NOMO-1 (cell line): ENCODE measurements at regions not wholly inside any gene's neighbourhood (a gene's known extent, or its start where the extent isn't known, plus 50 kb on each side); places are given as distances from the start of the nearest gene placed in this dataset.

ENCODE experiments used
- DNase-seq, 2 experiments: peaks; one replicate each; lab custom pipeline; 2025; ENCODE audit not compliant: unreplicated experiment in 2 of 2; lab: John Stamatoyannopoulos, UW

DNA sequence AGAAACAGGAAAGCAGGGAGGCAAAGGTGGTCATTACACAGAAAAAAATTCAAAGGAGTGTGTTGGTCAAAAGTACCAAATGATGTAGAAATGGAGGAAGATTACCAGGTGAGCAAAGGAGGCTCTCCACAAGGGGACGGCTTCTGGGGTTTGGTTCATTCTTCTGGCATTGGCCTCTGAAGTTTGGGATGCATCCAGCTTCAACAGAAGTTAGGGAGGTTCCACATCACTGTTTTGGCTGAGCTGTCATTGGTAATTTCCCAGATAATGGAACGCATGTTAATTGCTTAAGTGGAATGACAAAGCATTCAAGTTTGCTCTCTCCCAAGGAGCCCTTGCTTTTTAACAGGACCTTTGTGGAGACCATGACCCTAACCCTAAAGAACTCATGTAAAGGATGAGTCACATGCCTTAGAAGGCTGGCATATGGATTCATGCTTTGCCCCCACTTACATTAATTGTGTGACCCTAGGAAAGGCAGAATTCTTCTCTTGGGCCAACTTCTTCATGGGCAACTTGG lies 398.6 kb downstream of the GPAM start:
- DNase-seq, result no peak

DNA sequence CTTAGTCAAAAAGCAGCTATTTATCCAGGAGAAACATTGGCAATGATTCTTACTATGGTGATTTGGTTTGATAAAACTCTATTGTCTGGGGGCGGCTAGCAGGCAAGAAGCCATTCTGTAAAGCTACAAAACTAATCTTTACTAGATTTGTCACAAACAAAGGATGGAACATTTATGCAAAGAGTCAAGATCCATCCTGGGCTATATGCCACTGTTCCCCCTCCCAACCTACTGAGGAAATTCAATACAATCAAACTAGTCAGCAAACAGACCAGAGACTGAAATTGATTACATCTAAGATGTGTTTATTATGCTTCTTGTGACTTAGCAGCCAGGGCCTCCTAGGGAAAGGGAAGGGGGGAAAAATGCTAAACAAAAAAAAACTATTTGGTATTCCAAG lies 397.6 kb downstream of the GPAM start:
- DNase-seq, result no peak

DNA sequence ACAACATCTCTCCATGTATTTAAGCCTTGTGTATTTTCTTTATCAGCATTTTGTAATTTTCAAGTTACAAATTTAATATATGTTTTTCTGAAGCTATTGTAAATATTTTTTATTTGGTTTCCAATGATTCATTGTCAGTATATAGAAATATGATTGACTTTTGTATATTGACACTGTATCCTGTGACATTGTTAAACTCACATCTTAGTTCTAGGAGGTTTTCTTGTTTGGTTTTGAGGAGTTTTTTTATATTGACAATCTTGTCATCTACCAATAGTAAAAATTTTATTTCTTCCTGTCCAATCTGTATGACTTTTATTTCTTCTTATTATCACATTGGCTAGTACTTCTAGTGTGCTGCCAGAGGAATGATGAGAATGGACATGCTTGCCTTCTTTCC lies 393.7 kb downstream of the GPAM start:
- DNase-seq, result no peak

DNA sequence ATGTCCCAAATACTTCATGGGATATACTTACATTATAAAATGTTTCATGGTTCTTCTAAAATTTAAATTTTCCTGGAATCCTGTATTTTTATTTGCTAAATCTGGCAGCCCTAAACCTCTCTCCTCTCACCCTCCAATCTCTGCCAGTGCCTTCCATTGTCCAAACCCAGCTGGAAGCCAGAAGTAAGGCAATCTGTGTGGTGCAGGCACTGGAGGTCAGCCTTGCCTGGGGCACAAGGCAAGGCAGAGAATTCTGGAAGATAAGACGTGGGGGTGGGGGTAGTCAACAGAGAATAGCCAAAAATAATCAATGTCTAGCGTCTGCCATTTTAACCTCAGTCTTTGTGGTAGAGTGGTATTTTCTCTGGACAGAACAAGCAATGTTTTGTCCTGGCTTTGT lies 381.7 kb downstream of the GPAM start:
- no peak for DNase-seq

DNA sequence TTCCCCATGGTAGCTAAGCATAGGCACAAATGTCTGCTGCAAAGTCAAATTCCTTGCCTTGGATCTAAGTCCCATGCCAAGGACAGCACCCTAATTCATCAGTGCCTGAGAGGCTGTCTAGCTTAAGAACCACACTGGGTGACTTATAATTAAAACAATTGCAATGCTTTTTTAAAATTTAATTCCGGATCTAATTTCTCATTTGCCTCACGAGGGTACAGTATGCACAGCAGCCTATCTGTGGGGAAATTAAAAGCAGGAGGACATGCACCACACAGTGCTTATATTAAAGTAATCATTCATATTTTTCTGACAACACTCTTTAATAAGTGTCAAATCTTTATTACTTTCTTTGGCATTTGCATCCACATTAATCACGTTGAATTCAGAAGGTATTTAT lies 378.8 kb downstream of the GPAM start:
- DNase-seq, result no peak

DNA sequence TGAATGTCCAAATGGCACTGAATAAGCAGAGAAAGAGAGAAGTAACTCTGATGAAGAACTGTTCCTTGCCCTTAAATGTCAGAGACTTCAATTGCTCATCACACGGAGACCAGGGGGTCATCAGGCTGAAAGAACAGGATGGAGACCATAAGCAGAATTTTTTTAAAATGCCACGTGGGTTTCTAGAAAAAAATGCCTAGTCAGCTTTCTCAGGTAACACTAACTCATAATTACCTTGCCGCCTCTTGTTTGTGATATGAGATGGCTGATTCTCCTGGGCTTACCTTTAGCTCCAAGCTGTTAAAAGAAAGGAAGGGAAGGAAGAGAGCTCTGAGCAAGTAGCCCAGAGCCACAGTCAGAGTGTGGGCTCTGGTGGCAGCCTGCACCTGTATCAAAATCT lies 372.0 kb downstream of the GPAM start:
- DNase-seq, result no peak

DNA sequence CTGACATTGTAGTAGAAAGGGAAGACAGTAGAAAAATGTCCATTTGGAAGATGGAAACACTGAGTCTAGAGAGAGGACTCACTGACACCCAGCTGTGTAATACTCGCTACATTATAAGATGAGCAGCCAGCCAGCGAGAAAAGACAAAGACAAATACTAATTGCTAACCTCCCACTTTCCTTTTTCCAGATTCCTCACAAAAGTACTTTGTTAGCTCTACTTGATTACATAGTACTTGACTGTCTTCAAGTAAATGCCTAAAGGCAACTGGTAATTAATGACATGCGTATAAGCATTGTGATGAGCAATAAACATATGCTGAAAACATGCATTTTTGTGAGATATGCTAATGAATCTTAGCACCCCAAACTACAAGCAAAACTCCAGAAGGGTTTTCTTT lies 363.1 kb downstream of the GPAM start:
- DNase-seq, result no peak

DNA sequence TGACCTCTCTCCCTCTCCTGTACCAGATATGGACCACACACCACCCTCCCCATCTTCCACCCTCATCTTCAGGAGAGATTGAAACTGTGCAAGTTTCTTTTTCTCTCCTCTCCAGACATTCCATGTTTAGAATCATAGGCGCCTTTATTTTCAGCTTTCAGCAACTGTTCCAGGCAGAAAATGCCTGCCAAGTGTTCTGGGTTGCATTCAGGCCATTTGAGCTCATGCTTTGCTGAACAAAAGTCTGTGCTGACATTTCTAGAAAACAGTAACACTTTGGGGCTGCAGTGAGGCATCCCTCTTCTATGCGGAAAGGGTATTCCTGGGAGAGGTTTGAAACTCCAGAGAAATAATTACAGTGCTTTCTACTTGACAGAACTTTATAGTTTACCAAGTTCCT lies 361.7 kb downstream of the GPAM start:
- no peak for DNase-seq

DNA sequence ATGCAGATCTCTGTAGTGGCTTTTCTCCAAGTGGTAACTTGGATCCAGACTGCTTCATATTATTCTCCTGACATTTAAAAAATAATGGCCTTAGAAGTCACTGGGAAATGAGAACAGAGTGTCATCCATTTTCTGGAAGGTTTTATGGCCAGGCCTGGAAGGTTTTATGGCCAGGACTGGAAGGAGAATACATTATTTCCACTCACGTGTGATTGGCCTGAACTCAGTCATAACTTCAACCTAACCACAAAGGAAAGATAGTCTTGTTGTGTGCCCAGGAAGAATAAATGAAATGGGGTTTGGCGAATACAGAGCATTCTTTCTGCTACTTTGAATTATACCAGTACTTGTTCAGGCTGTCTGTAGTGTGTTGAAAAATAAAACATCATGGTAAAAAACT lies 360.9 kb downstream of the GPAM start:
- DNase-seq, result no peak

DNA sequence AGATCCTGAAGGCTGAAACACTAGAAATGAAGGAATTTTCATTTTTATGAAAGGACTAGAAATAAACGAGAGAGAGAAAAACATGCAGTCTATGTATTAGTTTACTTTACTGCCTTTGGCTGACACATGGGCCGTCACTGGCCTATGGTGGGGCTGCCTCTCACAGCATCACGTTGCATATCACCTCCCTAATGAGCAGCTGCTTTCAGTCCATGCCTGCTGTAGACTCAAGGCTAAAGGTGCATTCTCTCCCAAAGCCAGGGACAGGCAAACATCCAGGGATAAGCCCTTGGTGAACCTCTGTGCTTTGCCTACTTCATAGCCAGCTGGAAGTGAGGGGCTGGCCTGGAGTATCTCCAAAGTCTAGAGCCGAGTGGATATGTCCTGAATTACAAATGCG lies 359.4 kb downstream of the GPAM start:
- DNase-seq, result no peak

DNA sequence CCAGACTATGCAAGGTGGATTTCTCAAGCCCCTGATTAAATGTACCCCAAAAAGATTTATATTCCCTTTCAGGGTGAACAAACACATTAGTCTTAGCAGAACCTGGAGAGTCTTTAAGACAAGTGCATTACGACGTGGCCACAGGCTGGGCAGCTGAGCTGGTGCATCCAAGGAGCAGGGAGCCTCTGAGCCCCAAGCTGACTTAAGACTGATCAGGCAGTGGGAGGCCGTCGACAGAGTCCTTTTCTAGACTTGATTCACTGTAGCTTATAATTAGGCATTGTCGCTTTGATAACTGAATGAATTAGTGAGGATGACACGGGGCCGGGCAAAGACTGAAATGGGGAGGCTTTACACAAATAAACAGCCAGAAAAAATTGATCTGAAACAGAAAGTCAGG lies 353.2 kb downstream of the GPAM start:
- DNase-seq, result no peak

DNA sequence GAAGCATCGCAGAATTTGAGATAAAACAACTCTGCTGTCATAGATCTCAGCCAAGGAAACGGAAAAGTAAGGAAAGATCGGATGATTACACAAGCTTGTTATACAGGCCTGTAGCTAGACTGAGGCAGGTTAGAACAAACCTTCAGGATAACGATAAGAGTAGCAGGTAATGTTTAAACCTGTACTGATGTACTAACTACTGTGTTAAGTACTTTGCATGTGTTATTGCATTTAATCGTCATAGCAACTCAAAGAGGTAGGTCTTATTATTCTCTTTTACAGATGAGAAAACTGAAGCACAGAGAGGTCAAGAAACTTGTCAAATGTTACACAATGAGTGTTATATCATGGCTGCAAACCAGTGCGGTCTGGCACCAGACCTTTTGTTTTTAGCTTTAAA lies 352.5 kb downstream of the GPAM start:
- DNase-seq, result no peak

DNA sequence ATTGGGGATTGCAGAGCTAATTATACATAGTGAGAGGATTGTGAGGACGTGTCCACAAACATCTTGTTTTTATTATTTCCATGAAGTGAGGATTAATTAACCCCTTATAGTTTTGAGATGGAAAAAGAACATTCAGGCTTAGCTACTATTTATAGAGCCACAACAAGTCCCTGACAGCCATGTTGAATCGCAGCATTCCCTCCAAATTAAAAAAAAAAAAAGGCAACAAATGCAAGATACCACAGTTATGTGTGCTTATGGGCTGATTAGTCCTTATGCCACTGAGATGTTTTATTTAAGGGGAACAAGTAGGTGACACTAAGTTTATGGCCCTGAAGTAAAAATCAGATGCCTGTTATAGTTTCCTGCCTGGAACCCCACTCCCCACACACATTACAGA lies 350.3 kb downstream of the GPAM start:
- no peak for DNase-seq

DNA sequence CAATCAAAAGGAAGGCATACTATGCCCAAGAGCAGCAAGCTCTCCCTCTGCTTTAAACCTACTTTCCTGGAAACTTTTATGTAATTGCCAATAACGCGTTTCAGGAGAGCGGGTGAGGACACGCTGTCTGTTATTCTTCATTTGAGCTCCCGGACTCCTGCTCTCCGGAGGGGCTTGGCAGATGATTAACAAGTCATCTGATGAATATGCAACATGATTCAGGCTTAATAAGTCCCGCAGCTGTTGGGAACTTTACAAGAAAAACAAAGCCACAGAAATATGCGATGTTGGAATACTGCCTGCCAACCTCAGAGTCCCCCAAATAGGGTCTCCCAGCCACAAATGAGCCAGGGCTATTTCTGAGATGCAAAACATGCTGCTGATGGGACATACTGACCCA lies 348.0 kb downstream of the GPAM start:
- no peak for DNase-seq

DNA sequence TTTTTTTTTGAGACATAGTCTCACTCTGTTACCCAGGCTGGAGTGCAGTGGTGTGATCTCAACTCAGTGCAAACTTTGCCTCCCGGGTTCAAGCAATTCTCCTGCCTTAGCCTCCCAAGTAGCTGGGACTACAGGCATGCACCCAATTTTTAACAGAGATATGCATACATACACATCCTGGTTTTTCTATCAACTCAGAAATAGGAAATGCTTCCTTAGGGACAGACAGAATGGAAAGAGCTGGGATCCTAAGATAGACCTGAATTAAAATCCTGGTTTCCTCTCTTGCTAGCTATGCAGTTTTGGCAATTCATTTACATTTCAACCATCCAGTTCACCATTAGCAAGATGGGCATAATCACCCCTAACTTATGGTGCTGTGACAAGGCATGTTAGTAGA lies 347.5 kb downstream of the GPAM start:
- no peak for DNase-seq

DNA sequence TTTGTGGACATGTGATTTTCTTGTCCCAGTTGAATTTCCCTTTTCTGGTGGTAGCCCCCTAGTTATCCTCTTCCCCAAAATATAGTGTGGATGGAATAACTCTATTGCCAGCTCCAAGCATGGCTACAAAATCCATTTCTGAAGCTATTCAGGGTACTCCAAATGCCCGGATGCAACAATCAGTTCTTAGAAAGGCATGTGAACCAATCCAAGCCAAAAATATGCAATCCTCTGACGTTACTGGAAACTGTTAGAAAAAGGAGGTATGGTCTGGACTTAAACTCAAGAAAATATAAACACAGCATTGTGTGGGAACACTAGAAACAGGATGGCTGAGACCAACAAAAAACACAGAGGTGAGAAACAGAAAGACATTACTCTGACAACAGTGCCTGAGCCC lies 347.0 kb downstream of the GPAM start:
- DNase-seq, result no peak

DNA sequence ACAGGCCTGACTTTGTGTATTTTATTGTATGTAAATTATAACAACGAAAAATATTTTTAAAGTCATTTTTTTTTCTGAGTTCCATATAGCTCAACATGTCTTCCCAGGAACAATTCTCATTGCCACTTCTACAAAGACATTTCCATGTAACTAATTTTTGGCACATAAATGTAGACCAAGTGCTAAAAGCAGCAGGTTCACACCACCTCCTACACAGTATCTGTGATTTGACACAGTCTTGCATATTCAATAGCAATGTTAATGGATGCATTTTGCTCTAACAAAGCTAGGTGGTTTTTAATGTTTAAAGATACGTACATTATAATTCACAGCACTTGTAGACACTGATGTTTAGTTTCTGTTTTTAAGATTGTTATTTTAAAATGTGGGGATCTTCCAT lies 346.5 kb downstream of the GPAM start:
- no peak for DNase-seq

DNA sequence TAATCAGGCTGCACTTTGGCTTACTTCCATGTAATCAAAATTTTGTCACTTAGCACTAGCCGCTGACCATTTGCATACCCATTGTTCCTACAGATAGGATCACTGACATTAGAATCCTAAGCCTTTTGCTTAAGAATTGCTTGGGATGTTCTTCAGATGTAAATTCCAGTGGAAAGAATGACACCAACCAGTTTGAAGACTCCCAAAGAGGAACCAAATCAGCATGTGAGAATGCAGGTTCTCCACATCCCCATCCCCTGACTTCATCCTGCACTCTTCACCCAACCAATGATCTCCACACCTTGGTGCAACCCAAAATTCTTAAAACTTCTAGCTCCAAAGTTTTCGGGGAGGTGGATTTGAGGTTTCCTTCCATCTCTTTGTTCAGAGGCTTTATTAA lies 345.6 kb downstream of the GPAM start:
- DNase-seq, result no peak

DNA sequence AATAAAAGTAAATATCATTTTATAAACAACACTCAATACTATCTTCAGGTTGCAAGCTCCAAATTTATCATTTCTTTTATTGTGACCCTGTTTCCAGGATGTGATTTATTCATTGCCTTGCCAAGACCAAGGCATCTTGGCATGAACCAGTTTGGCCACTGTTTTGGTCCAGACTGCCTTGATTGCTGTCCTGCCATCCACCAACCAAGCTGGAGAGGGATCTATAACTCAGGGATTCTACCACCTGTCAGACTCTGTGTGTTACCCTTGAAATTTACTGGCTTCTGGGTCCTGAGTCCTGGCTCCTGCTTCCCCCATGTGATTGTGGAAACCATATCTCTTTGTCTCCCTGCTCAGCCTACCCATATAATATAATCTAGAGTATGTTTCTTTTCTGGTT lies 343.0 kb downstream of the GPAM start:
- no peak for DNase-seq

DNA sequence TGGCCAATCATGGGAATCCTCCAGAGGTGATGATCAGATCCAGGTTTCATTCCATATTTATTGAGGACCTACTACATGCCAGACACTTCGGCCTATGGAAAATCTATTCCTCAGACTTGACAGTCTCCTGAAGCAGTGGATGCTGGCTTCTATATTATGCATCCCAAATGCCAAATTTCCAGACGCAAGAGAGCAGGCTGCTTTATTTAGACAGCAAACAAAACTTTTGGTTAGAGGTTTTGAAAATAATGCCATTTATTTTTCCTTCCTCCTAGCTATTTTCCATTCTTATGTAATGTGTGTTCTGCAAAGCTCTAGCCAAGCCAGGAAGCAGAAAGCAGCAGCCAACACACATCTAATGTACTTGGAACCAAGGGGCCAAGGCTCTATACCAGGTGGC lies 330.8 kb downstream of the GPAM start:
- DNase-seq, result no peak

DNA sequence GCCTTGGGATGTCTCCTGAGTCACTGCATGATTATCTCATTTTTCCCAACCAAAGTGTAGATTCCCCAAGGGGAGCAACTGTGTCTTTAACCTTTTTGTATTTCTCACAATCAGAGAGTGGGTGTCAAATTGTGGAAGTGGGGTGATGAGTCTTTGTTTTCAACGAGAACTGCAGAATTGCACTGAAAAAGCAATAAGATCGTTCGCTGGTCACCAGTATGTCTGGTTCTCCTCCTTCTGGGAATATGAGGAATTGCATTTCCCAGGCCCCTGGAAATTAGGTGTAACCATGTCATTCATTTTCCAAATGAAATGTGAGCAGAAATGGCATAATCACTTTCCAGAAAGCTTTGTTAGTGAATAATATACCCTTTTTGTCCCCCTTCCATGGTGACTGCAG lies 326.9 kb downstream of the GPAM start:
- DNase-seq, result no peak

DNA sequence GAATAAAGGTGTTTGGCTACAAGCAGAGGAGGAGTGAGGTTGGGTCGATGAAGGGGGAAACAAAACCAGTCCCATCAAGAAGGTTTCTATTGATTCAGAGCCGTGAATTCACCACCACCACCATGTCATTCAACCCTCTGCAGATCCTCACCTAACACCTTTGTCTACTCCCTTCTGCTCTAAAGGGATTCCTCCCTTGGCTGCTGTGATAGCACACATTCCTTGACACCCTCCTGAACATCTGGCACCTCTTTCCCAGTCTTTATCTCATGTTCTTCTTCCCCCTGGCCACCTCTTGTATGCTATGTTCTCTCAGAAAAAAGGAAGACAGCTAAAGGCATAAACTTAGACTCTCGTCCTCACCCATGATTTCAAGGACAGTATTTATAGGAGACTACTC lies 318.0 kb downstream of the GPAM start:
- DNase-seq, result no peak

DNA sequence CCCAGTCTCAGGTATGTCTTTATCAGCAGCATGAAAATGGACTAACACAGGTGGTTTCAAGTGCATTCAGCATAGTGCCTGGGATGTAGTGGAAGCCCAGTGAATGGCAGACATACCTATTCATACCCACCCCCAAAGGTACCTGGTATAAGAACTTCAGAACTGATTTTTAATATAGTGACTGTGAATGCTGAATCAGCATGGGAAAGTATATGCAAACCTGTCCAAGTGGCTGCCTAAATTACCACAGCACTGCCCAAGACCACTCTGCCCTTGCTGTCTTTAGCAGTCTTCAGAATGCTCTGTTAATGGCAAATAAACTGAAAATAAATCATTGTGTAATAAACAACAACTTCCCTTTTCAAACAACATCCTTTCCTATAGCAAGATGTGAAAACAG lies 312.1 kb downstream of the GPAM start:
- no peak for DNase-seq

DNA sequence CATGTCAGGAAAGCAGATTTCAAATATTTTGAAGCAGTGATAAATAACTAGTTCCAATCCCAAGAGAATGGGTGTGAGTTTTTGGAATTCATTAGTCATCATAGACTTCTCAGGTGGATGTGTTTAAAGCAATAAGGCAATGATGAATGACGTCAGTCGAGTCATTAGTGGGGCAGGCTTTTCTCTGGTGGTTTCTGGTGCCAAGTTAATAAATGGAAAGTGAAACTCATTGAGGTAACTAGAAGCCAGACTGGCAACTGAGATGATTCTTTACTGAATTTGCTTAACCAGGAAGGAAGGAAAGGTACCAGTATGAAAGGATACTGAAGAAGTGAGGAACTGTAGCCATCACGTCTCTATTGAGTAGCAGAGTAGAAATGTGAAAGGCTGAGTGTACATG lies 311.0 kb downstream of the GPAM start:
- no peak for DNase-seq
